Activated gamma-delta T cell treated with anti-CD3 and anti-CD28 coated beads, Interleukin-2, amount 50 U/mL, for 16 hours (primary cell): ENCODE measurements at regions not wholly inside any gene's neighbourhood (a gene's known extent, or its start where the extent isn't known, plus 50 kb on each side); places are given as distances from the start of the nearest gene placed in this dataset.
"Not testable (repeated sequence)": the region's sequence is repeated elsewhere in the genome, so short reads cannot be mapped to it uniquely, and the experiment has no call there.

ENCODE experiments used
- DNase-seq: peaks from one replicate; pipeline ENCODE4 v3.0.0-alpha.2; 2020; ENCODE audit warnings: low read depth

DNA sequence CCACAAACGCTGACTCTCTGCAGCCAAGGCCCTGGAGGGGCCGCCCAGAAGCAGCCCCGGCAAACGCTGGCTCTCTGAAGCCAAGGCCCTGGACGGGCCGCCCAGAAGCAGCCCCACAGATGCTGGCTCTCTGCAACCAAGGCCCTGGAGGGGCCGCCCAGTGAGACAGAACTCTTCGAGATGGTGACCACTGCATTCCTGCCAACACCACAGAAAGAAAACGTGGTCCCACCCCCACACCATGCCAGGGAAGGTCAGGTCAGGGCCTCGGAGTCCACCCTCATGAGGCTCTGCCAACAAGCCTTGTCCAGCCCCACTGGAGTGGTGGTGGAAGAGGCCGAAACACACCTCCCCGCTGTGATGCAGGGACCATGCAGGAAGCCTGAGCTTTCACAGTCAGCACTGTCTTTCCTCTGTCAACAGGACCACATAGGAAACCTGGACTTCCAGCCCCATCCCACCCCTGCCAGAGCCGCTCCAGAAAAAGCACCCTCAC lies 97.5 kb downstream of the DLL1 start:
- DNase-seq, result no peak

DNA sequence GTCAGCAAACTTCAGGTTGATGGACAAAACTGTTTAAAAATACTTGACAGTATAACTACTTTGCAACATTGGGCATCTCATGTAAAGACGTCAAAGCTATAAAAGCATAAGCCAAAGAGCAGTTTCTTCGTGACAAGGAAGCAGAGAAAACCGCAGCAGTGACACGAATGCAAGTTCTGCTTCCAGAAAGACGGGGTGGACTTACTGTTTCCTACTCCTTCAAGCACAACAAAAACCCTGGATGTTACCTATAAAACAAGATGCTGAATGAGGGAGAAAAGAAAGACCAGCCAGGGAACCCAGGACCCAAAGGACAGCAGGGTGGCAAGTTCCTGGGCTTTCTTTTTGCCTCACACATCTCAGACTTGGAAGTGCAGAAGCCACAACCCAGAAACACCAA lies 98.0 kb downstream of the DLL1 start:
- no peak for DNase-seq

DNA sequence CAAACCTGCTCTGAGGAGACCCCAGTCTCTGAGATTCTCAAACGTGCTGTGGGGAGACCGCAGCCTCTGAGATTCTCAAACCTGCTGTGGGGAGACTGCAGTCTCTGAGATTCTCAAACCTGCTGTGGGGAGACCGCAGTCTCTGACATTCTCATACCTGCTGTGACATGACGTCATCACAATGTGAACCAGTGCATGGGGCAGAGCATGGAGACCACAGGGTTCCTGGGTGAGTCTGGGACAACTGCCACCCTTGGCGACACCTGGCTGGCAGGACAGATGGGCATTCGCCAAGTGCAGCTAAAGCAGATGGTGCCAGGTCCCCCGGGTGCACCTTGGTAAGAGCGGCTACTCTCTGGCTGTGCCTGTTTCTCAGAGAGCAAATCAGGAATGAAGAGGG lies 98.8 kb downstream of the DLL1 start:
- DNase-seq, result not testable (repeated sequence)

DNA sequence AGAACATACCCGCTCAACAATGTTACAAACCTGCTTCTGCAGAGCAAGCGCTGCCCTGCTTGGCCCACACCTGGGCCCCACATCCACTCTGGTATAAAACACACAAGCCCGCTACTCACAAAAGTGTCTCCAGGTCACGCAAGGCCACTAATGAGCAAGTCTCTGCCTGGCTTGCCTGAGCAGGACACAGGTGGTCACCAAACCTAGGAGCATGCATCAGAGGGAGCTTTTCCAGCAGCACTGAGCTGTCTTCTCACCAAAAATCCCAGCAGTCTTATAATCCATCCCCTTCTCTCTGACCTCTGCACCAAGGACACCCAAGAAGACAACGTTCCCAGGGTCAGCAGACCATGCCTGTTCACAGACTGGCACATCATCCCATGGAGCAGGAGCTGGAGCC lies 100.8 kb downstream of the DLL1 start:
- DNase-seq, result no peak

DNA sequence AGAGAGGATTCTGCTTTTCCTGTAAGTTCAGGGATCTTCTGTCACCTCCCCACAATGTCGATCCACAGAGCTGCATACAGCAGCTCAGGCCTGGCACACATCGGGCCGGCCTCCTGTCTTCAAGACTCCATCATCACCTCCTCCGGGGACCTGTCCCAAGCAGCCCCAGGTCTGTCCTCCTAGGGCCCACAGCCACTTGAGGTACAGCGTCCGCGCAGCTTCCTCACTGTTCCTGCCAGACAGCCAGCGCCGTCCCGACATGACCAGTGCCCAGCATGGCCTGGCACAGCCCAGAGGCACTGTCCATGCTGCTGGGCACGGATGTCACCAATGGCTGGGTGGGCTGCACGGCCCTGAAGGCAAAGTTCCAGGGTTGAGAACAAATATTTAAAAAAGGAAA lies 101.6 kb downstream of the DLL1 start:
- DNase-seq, result no peak

DNA sequence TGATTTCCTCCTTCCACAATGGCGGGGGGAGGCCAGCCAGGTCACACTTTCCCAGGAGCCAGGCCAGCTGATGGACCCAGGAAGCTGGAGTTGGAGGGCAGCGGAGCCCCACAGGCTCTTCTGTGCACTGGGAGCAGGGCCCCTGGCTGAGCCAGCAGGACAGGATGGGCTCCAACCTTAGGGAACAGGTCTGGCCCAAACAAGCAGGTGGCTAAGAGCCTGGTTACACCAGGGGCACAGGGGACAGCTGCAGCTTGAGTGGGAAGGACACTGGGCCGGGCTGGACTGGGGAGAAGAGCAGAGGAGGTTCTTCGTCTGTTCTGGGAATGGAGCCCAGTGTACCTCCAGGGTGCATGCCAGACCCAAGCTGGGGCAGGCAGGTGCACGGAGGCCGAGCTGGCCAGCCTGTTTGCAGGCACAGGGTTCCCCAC lies 102.3 kb downstream of the DLL1 start:
- no peak for DNase-seq

DNA sequence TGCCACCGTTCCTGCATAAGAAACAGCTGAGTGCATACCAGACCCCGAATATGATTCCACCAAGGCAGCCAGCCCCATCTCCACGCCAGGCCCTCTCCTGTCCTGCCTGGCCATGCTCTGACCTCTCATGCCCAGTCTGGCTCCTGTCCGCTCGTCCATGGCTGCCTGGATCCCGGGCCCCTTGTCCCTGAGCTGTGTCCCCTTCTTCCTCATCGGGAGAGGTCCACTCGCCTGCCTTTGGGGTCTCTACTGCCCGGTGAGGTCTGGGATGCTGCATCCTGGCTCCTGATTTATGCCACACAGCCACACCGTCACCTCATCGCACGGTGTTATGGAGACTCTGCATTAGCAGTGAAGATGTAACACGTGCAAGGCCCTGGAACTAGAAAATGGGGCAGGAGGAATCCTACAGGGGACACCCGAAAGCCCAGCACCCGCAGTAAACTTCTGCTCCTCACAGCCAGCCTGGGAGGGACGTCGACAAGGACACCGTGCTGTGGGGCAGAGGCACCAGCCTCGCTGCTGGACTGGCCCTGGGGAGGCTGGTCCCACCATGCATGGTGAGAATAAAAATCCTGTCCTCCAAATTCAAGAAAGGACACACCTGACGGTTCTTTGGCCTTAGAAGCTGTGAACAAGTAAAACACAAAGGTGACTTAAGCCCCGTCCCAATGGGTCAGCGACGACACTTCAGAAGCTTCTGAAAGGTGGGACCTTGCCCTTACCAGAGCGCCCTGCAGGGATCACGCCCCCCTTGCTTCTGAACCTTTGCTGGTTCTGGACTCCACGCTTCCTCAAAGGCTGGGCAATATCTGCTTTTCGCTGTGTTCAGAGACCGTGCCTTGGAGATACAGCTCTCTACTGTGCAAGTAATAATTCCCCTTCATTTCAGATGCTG lies 103.0 kb downstream of the DLL1 start:
- no peak for DNase-seq

DNA sequence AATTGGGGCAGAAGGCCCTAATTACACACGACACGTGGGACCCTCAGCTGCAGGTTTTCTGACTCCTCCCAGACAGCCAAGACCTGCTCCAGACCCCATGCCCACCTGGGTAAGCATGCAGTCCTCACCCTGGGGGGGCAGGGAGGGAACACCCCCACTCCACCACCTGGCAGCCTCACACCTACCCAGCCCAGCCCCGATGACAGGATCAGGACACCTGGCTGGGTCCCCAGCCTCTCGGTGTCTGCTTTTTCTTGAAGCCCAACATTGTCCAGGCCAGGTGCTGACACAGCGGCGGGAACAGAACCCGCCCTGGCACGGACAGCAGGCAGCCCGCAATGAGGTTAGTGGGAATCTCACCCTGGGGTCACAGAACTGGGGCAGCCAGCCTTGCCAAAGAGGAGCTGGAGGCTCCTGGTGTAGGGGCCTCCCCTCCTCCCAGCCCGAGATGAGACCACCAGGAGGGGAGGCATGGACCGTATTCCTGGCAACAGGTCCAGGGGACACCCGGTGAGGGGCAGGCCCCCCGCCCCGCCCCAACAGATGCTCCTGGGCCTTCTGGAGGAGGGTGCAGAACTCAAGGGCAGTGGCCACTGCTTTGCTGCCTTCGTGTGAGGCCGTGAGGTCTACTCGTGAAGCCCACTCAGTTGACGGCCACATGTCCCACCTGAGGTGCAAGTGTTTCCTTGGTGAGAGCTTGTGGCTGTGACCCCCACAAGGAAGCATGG lies 103.8 kb downstream of the DLL1 start:
- no peak for DNase-seq

DNA sequence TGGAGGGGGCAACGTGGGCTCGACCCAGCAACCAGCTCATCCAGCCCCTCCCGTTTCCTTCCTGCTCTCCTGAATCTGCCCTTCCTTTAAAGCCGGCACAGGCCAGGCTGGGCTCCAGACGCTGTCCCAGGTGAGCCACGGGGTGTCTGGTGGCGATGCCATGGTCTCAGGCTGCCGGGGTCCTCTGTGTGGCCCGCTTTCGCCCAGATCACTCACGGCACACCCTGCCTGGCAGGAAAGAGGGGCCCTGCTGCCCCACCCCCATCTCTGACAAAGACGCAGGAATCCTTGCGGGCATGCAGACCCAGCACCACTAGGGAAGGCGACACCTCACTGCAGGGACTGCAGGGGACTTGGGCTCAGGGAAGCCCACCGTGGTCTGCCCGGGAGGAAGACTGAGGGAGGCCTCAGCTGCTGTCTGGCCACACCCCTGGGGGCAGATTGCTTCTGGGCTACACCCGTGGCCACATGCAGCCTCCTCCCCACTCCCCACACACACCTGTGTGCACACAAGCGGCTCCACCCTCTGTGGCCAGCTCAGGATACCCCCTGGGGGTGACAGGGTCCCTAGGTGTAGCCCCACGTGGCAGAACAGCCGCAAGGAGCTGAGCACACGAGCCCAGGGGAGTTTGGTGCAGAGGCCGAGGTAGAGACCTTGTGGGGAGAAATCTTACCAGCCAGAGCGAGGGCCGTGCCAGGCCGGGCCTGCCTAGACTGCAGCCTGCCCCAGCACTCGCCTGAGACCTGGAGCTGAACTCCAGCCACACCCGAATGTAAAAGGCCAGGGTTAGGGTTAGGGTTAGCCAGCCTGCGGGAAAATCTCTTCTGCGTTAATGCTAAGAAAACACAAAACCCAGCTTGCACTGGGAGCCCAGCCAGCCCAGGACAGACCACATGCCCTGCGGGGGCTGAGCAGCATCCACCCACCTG lies 104.6 kb downstream of the DLL1 start:
- DNase-seq, result no peak

DNA sequence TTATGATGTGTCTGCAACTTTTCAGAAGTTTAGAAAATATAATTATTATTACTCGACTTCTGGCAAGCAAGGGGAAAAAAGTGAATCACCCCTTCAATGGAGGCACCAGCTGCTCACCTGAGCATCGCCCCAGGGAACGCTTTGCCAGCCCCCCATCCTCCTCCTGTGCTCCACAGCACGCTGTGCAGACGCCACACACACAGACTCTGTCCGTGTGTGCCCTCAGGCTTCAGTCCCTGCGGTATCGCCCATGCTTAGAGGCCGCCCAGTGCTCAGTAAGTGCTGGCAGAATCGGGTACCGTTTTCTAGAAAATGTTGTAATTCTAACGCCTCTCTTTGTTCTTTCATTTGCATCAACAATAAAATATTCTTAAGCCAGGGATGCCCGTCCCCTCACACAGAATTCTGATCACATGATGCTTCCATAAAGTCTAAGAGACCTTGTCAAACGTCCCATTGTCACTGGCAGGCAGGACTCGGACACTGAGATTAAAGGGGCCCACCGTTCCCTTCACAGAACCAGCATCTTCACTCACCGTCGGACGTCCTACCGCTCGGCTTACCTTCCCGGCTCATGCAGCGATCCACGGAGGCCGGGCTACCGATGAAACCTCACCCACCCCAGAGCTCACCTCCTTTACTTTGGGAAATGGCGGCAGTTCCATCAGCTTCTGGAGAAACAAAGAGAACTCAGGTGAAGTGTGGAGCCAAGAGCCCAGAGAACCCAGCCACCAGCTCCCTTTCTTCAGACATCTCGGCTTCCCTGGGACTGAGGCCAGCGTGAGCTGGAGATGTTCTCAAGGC lies 105.5 kb downstream of the DLL1 start:
- no peak for DNase-seq

DNA sequence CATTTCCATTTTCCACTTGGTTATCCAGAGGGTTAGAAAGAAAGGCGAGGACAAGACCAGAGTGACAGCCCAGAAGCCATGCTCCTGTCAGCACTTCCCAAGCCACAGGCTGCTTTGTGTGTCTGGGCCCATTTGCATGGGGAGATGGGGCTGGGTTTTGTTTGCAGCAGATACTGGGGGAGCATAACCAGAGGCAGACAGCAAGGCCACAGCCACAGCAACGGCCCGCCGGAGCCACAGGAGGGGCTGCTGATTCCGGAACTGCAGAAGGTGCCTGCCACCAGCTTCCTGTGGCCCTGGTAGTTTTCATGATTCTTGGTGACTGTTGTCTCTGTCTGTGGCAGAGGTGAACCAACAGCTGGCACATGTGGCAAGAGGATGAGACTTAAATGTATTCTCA lies 106.6 kb downstream of the DLL1 start:
- no peak for DNase-seq

DNA sequence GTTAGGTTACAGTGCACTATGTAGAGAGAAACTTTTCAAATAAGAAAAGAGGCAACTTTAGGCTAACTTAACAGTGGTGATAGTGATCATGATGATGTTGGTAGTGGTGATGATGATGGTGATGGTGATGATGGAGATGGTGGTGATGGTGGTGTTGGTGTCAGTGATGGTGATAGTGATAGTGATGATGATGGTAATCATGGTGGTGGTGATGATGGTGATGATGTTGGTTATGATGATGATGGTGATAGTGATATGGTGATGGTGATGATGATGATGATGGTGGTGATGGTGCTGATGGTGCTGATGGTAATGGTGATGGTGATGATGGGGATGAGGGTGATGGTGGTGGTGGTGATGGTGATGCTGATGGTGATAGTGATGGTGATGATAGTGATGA lies 107.4 kb downstream of the DLL1 start:
- no peak for DNase-seq

DNA sequence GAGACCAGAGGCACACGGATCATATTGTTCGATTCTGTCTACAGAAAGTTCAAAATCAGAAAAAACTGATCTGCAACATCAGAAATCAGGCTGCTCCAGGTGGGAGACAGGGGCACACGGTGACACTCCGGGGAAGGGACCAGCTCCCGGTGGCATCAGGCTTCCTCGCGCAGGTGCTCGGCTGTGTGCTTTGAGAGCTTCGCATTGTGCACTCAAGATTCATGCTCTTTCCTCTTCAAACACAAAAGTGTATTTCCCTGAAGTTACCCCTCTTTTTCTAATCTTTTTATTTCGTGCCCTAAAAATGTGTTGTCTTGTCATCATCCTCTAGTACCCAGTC lies 108.1 kb downstream of the DLL1 start:
- DNase-seq, result no peak

DNA sequence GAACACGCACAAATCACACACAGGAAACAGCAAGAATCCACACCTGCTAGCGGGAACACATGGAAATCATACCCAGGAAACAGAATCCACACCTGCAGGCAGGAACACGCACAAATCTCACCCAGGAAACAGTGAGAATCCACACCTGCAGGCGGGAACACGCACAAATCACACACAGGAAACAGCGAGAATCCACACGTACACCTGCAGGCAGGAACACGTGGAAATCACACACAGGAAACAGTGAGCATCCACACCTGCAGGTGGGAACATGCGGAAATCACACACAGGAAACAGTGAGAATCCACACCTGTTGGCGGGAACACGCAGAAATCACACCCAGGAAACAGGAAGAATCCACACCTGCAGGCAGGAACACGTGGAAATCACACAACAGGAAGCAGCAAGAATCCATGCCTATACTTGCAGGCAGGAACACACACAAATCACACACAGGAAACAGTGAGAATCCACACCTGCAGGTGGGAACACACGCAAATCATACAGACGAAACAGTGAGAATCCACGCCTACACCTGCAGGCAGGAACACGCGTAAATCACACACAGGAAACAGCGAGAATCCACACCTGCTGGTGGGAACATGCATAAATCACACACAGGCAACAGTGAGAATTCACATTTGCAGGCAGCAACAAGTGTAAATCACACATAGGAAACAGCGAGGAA lies 108.6 kb downstream of the DLL1 start:
- DNase-seq, result no peak

DNA sequence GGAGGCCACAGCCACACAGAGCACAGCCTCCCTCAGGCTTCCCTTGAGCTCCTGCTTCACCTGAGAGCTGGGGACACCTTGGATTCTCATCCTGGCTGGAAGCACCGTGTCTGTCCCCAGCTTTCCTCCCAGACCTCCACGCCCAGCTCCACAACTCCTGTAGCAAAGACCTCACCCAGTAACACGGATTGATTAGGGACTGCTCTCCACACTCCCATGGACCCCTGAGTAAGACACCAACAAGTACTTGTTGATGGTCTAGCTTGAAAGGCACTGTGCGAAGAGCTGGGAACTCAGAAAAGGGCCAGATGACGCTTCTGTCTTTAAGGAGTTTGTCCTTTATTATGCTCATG lies 109.6 kb downstream of the DLL1 start:
- no peak for DNase-seq

DNA sequence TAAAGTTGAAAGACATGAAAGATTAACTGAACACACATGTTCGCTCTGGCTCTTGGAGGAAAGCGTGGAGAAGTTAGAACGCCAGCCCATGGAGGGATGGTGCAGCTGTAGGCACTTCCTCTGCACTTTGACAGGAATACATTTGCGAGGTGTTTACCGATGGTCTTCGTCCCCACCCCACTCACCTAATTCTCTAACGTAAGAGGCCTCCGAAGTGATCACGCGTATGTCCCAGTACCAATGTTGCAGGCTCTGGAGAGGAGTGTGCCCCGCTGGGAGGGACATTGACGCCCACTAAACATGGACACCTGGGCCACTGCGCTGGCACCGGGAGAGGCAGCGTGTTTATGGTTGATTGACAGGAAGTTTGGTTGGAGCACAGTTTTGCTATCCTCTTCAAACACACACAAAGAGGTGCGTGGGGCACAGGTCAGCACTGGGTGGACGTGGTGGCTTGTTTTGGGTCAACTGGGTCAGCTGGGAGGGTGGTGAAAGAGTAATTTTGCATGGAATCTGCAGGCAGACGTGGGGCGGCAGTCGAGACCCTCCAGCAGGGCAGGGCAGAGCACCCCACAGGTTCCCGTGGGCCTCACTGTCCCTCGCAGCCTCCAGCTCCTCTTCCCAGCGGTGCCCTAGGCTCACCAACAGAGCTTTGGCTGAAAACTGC lies 110.1 kb downstream of the DLL1 start:
- DNase-seq, result no peak

DNA sequence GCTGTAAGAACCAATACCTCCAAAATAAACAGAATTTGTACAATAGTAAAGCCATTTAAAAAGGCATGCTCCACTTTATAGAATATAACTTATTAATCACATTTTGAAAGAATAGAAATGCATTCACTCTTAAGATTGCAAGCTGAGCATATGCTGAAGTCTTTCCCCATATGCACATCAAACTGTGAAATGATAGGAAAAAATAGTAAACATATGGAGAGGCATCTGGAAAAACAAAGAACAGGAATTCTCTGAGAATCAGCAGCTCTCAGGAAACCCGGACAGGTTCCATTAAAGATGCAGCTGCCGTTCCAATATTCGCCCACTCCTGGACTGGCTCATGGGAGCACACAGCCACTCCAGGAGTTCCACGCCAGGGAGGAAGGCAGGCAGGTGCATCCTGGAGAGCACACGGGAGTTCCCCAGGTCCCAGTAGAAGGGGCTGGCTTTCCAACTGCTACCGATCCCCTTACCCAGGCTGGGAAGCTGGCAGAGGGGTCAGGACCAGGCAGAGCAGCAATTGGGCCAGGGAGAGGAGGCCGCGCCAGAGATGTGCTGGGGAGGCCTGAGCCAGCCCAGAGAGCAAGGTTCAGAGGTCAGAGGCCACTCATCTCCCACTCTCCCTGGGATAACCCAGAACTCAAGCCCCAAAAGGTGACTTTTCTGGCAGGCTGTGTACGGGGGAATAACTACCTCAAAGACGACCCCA lies 111.1 kb downstream of the DLL1 start:
- no peak for DNase-seq

DNA sequence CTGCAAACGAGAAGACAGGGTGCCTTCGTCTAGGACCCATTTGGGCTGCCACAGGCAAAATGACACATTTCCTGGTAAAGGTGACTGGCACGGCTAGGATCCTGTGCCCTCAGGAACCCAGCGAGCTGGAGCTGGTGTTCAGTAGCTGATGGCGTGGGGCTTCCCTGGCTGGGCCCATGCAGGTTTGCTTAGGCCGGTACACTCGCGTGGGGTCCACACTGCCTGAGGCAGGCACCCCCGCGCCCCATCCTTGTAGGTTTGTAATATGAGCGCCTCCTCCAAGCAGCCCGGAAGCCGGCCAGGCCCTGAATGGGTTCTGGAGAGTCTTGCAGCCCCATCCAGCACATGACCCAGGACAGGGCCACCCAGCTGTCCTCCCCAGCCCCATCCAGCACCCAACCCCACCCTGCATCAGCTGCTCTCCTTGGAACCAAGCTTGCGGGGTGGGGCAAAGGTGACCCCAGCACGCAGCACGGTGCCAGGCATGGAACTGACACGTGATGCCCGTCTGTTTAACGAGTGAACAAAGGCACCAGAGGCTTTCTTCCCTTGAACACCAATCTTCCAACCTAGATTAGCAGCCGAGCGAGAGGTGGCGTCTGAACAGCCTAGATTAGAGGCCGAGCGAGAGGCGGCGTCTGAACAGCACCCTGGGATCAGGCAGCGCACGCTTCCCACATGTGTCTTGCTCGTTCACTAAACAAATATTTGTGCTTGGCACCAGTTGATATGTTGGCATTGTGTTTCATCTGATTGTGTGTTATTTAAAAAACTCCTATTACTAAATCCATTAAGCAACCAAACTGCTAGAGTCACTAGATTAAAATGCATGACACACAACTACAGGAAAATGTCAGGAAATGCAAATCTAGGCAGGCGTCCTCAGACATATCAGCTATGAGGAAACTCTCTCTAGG lies 112.1 kb downstream of the DLL1 start:
- no peak for DNase-seq
